NCI-H1092 treated with DMSO at 0.1 percent for 48 hours (cell line): ENCODE measurements at regions not wholly inside any gene's neighbourhood (a gene's known extent, or its start where the extent isn't known, plus 50 kb on each side); places are given as distances from the start of the nearest gene placed in this dataset.
A peak's percentile ranks its signal among the peaks of the same experiment; 100 is the strongest.

Experiments used
- DNase-seq: peaks from one replicate; lab custom pipeline; 2025; lab: John Stamatoyannopoulos, UW

GRCh38 chr6:134525190-134525868 lies 207.4 kb upstream of the SGK1 start:
- DNase-seq: no peak

- DNase-seq: no peak
Measured at GRCh38 chr6:134523903-134524650, 206.2 kb upstream of the SGK1 start.

DNA sequence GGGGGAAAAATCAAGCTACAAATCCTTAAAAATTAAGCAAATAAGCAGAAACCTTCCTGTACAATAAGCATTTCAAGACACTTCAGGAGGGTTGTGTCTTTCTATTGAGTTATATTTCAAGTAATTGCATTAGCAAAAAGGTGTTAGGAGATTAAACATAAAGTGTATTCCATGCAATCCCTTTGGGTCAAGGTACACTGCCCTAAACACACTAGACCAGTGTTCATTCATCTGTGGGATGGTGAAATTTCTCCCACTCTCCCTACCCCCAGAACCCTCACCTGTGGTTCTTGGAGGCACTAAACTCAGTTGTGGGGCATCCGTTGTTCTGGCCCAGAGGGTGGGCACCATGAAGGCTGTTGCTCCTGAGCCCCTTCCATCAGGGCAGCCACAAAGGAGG lies 205.1 kb upstream of the SGK1 start:
- no peak for DNase-seq

DNA sequence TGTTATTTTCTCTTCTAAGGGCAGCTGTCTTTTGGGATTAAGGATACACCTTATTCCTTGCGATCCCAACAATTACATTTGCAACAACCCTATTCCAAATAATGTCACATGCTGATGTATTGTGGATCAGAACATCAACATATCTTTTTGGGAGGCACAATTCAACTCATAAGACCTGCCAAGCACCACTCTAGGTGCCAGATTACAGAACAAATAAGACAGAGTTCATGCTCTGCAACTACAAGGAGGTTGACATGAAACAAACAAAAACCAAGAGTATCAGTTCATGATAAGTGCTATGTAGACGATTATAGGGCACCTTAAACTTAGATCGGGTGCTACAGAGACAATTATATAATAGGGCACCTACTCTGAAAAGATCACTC lies 203.2 kb upstream of the SGK1 start:
- no peak for DNase-seq

DNA sequence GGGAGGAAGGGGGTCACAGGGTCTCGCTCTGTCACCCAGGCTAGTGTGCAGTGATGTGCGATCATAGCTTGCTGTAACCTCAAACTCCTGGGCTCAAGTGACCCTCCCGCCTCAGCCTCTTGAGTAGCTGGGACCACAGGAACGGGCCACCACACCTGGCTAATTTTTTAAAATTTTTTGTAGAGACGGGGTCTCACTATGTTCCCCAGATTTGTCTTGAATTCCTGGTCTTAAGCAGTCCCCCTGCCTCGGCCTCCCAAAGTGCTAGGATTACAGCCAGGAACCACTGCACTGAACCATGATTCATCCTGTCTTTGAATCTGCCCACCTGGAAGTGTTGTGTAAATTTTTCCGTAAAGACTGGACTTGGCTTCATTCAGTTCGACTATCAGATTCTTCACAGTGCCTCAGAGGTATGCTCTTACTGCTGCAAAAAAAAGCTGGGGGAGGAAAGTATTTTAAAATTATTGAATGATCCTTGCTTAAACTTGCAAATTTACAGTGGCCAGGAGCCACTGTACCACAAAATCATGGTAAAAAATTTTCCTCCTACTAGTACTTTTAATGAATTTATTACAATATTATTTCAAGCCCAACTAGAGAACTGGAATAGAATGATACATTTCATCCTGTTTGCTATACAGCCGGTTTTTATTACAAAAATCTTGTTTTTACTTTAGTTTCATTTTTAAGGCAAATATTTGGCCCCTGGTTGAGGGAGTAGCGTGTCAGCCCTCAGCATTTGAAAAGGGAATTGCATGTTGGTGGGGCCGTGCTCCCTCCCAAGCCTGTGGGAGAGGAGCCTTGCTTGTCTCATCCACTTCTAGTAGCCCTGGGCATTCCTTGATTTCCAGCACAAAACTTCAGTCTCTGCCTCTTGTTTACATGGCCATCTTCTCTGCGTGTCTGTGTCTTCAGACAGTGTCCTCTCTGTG lies 202.5 kb upstream of the SGK1 start:
- DNase-seq: no peak

DNA sequence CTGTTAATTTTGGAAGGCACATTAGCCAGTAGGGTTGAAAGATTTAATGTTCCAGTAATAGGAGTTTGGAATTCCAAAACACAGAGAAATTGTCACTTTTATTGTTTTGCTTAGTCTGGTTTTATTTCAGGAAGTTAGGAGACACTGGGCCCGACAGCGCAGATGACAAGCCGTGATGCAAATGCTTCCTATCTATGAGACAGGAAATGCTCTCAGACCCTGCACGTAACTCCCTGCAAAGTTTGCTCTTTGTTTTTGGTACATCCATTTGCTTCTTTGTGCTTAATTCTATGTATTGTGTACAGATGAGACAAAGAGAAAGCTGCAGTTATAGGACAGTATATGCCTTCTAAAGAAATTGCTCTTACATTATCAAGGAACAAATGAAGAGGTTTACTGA lies 201.6 kb upstream of the SGK1 start:
- no peak for DNase-seq

DNA sequence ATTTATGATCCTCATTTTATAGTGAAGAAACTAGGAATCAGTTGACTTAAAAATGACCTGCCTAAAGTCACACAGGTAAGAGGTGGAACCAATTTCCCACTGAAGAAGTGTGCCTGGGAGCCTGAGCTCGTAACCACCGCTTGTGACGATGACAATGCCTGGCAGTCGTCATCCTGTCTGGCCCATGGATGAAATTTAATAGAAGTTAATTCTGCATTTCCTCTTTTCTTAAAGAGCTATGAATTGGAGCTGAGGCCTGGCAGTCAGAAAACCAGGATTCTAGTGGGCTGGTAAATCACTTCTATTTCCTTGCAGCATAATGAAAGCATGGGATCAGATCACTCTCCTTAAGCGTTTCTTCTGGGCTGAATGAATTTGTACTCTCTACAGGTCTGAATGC lies 200.0 kb upstream of the SGK1 start:
- DNase-seq: no peak

GRCh38 chr6:134517145-134517658 lies 199.3 kb upstream of the SGK1 start:
- peak; percentile 14 for DNase-seq

- DNase-seq: no peak
Measured at GRCh38 chr6:134516582-134516981, 198.7 kb upstream of the SGK1 start.

- DNase-seq: no peak
Measured at GRCh38 chr6:134515986-134516385, 198.1 kb upstream of the SGK1 start.

- DNase-seq: no peak
Measured at GRCh38 chr6:134512981-134513391, 195.1 kb upstream of the SGK1 start.

DNA sequence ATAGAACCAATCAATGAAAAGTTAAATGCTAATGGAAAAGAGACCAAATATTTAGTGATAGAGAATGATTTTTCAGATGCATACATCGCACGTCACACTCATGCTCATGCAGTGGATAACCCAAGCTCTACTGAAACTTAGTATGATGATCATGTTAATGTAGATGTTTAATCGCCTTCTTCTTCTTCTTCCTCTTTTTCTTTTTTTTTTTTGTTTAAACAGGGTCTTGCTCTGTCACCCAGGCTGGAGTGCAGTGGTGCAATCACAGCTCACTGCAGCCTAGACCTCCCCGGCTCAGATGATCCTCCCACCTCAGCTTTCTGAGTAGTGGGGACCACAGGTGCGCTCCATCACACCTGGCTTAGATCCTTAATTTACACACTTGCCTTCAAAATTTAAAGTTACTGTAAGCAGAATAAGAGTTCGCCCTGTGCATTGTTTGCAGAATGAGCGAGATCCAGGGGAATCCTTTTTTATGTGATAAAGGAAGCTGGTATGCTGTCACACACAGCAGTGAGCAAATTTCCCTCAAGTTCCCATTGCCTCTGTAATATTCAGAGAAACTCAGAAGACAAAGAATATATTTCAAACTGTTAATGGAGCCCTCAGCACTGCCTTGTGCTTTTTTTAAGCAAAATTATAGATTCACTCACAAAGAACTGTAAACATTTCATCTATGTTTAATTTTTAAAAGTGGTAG lies 194.2 kb upstream of the SGK1 start:
- DNase-seq: no peak

DNA sequence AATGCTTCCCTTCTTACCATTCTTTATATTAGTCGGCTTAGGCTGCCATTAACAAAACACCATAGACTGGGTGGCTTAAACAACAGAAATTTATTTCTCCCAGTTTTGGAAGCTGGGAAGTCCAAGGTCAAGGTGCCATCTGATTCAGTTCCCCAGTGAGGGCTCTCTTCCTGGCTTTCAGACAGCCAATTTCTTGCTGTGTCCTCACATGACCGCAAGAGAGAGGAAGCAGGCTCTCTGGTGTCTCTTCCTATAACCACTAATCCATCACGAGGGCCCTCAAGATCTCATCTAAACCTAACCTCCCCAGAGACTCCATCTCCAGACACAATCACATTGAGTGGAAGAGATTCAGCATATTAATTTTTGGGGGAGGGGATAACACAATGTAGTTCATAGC lies 193.0 kb upstream of the SGK1 start:
- DNase-seq: no peak

GRCh38 chr6:134510142-134510541 lies 192.2 kb upstream of the SGK1 start:
- DNase-seq: no peak

GRCh38 chr6:134508862-134509498 lies 191.1 kb upstream of the SGK1 start:
- DNase-seq: no peak

GRCh38 chr6:134506162-134506561 lies 188.2 kb upstream of the SGK1 start:
- DNase-seq: no peak

GRCh38 chr6:134503585-134504281 lies 185.8 kb upstream of the SGK1 start:
- DNase-seq: no peak

DNA sequence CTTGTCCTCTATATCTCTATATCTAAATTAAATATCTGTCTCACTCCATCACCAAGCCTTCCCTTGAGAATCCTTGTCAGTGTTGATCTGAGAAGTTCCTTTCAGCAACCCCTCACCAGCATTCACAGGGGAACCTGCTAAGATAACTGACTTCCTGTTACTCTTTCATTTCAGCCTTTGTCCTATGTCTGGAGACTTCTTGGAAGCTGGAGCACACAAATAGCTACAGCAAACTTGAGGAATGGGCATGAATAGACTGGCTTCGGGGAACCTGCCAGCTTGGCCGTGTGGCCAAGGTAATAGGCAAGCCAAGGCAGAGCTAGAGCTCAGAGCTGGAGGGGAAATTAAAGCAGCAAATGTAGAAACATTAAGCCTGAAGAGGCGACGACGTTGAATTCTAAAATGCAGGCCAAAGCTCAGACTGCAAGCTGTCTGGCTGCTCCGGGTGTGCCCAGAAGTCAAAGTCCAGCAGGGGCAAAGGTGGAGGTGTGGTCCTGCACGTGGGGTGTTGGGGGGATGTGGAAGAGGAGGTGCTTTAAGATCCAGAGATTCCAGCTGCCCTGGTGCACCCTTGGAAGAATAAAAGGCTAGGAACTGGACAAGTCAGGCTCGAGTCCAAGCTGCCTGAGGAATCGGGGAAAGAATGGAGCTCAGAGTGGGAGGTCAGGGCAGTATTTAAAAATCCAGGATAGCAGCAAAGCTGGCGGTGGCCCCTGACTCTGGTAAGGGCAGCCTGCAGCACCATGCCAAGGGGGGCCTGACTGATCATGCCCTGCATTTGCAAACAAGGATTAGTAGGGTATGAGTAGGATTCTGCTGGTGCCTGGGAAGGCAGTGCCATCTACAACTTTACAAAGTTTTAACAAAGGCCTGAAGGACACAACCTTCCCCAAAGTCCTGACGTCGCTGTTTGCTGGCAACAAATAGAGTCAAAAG lies 185.0 kb upstream of the SGK1 start:
- no peak for DNase-seq

DNA sequence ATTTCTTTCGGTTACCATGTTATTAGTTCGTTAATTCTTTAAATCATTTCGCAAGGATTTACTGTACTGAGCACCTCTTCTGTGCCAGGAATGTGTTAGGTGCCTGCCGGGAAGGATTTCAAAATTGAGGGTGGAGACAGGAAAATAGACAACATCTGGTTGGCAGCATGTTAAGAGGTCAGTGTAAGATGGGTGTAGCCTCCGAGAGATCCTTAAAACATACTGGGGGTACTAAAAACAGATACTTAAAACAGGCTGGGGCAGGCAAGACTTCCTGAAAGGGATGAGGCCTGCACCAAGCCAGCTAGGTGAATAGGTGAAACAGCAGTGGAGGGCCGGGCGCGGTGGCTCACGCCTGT lies 178.0 kb upstream of the SGK1 start:
- DNase-seq: no peak
